ENCODE measurements at regions not wholly inside any gene's neighbourhood (a gene's known extent, or its start where the extent isn't known, plus 50 kb on each side); places are given as distances from the start of the nearest gene placed in this dataset.
"Not testable (repeated sequence)": the region's sequence is repeated elsewhere in the genome, so short reads cannot be mapped to it uniquely, and the experiment has no call there.

DNA sequence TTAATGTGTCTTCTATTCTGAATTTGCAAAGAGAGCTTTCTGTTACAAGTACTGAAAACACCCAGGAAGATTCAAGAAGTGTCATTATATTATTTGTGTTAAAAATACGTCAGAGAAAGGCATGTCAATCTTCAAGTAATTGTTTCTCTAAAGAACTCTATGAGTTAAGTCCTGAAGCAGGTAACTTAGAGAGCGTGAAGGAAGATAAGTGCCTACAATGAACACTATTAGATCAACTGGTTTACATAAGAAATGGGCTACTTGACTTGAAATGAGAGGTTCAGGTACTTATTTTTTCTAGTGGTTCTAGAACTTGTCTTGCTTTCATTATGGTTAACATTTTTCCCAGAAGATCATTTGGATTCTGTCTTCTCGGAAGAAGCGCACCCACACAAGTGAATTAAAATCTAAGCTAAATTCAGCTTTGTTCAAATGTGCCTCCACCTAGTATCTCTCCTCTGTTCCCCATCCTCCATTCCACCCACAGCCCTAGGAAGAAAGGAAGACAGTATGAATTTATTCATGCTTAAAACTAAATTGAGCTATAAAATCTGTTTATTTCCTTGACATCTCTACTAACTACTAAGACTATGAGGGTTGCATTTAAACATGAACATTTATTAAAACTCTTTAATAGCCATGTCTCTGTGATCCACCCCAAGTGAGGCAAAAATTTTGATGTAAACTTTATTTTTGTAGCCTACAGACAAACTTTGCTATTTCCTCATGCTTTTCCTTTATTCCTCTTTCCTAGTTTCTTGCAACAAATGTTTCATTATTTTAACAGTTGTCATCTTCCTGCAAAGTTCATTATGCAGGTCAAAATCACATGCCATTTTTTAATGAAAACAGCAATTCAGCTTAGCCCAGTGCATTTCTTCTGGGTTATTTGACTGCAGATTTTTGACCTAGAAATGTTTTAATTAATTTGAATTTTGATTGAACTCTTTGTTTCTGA lies 206.8 kb downstream of the KCNJ2 start:
- DNase-seq (ENCODE audit: insufficient read length, low spot score), result no peak
- no peak for FAIRE-seq
- TF ChIP-seq POLR2A (IDR thresholded peaks at IDR 0.05; ENCODE audit: low read depth, low read length) (no peak), POU2F2 (IDR thresholded peaks at IDR 0.05; ENCODE audit: low read depth, low read length) (no peak), TAF1 (IDR thresholded peaks at IDR 0.05; ENCODE audit: low read depth, low read length) (no peak)

DNA sequence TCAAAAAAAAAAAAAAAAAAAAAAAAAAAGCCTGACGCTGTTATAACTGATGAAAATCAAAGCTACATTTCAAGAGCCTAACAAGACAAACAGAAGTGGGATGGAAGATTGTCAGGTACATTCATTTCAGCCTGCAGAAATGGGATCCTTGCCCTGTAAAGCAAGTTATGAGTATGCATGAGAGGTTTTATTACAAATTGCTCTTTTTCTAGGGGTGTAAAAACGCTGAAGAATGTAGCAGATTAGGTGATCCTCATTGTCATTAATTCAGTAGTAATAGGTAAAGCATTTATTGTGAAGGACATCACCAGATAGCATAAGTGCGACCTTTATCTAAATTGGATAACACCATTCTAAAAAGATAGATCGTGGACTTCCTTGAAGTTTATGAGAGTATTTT lies 208.3 kb downstream of the KCNJ2 start:
- TF ChIP-seq POU2F2 (IDR thresholded peaks at IDR 0.05; ENCODE audit: low read depth, low read length), result no peak
- no peak for TF ChIP-seq PAX5 (IDR thresholded peaks at IDR 0.05; ENCODE audit: insufficient read depth, low read length, severe bottlenecking)
- no peak for TF ChIP-seq POLR2AphosphoS5 (IDR thresholded peaks at IDR 0.05; ENCODE audit: low read depth, low read length)
- no peak for FAIRE-seq
- DNase-seq (ENCODE audit: insufficient read length, low spot score), result no peak

- FAIRE-seq (no peak), DNase-seq (ENCODE audit: insufficient read length, low spot score) (no peak)
- TF ChIP-seq TAF1 (IDR thresholded peaks at IDR 0.05; ENCODE audit: low read depth, low read length), result no peak
- TF ChIP-seq POLR2AphosphoS5 (IDR thresholded peaks at IDR 0.05; ENCODE audit: low read depth, low read length), result no peak
- no peak for TF ChIP-seq POLR2A (IDR thresholded peaks at IDR 0.05; ENCODE audit: low read depth, low read length)
- TF ChIP-seq POU2F2 (IDR thresholded peaks at IDR 0.05; ENCODE audit: low read depth, low read length), result no peak
- no peak for TF ChIP-seq SPI1 (IDR thresholded peaks at IDR 0.05; ENCODE audit: low read depth, low read length)
- TF ChIP-seq PAX5 (IDR thresholded peaks at IDR 0.05; ENCODE audit: insufficient read depth, low read length, severe bottlenecking), result no peak
These were observed 208.7 kb downstream of the KCNJ2 start for GRCh38 chr17:70378076-70378475.

DNA sequence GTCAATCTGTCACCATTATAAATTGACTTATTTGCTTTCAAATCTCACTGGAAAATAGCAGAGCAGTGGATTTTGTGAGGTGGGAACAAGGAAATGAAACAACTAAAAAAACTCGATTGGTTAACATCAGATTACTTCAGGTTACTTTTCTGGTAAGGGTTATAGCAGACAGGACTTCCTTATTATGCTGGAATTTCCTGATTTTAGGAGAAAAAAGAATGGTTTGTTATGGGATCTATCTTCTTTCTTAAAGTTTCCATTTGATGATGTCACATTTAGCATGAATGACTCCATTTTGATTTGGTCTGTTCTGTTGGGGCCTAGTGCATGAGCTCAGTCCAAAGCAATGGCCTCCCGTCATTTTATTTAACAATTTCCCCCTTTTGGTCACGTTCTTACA lies 210.6 kb downstream of the KCNJ2 start:
- TF ChIP-seq POLR2A (IDR thresholded peaks at IDR 0.05; ENCODE audit: low read depth, low read length) (no peak), POLR2AphosphoS5 (IDR thresholded peaks at IDR 0.05; ENCODE audit: low read depth, low read length) (no peak), SPI1 (IDR thresholded peaks at IDR 0.05; ENCODE audit: low read depth, low read length) (no peak), POU2F2 (IDR thresholded peaks at IDR 0.05; ENCODE audit: low read depth, low read length) (no peak), TAF1 (IDR thresholded peaks at IDR 0.05; ENCODE audit: low read depth, low read length) (no peak), PAX5 (IDR thresholded peaks at IDR 0.05; ENCODE audit: insufficient read depth, low read length, severe bottlenecking) (no peak)
- FAIRE-seq (no peak), DNase-seq (ENCODE audit: insufficient read length, low spot score) (no peak)

DNA sequence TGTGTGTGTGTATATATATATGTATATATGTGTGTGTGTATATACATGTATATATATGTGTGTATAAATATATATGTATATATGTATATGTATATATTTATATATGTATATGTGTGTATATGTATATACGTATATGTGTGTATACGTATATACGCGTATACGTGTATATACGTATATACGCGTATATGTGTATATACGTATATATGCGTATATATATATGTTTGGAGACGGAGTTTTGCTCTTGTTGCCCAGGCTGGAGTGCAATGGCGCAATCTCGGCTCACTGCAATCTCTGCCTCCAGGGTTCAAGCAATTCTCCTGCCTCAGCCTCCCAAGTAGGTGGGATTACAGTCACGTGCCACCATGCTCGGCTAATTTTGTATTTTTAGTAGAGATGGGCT lies 212.6 kb downstream of the KCNJ2 start:
- not testable (repeated sequence) for FAIRE-seq

DNA sequence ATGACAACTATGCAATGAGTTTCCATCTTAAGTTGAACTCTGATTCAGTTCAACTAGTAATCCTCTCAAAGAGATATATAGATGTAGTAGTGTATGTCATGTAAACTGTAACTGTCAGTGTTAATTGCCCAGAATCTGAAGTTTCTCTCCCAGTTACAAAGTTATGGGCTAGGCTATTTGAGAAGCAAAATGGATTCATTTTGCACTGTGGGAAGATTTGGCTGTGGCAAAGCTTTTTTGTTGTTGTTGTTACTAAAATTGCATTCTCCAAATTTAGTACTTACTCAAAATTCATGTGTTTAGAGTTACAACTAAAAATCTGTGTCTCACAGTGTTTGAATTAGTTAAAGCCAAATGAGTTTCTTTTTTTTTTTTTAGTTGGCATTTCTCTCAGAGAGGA lies 219.0 kb downstream of the KCNJ2 start:
- no peak for FAIRE-seq
- no peak for DNase-seq (ENCODE audit: insufficient read length, low spot score)
- no peak for TF ChIP-seq SPI1 (IDR thresholded peaks at IDR 0.05; ENCODE audit: low read depth, low read length)

More for the DNA sequence above, 212.6 kb downstream of the KCNJ2 start:
- DNase-seq (ENCODE audit: insufficient read length, low spot score), result not testable (repeated sequence)

GRCh38 chr17:70389232-70389757 lies 220.0 kb downstream of the KCNJ2 start:
- DNase-seq (ENCODE audit: insufficient read length, low spot score); FAIRE-seq: not testable (repeated sequence)

- no peak for FAIRE-seq
- TF ChIP-seq POLR2A (IDR thresholded peaks at IDR 0.05; ENCODE audit: low read depth, low read length), result no peak
- no peak for TF ChIP-seq SPI1 (IDR thresholded peaks at IDR 0.05; ENCODE audit: low read depth, low read length)
- TF ChIP-seq TAF1 (IDR thresholded peaks at IDR 0.05; ENCODE audit: low read depth, low read length), result no peak
- TF ChIP-seq POLR2AphosphoS5 (IDR thresholded peaks at IDR 0.05; ENCODE audit: low read depth, low read length), result no peak
- TF ChIP-seq PAX5 (IDR thresholded peaks at IDR 0.05; ENCODE audit: insufficient read depth, low read length, severe bottlenecking), result no peak
- no peak for TF ChIP-seq POU2F2 (IDR thresholded peaks at IDR 0.05; ENCODE audit: low read depth, low read length)
- no peak for DNase-seq (ENCODE audit: insufficient read length, low spot score)
These were observed 220.7 kb downstream of the KCNJ2 start for GRCh38 chr17:70390049-70390448.

GRCh38 chr17:70394473-70395232 lies 225.3 kb downstream of the KCNJ2 start:
- TF ChIP-seq POLR2A (IDR thresholded peaks at IDR 0.05; ENCODE audit: low read depth, low read length), result no peak
- TF ChIP-seq PAX5 (IDR thresholded peaks at IDR 0.05; ENCODE audit: insufficient read depth, low read length, severe bottlenecking), result no peak
- no peak for TF ChIP-seq POLR2AphosphoS5 (IDR thresholded peaks at IDR 0.05; ENCODE audit: low read depth, low read length)
- no peak for TF ChIP-seq SPI1 (IDR thresholded peaks at IDR 0.05; ENCODE audit: low read depth, low read length)
- TF ChIP-seq POU2F2 (IDR thresholded peaks at IDR 0.05; ENCODE audit: low read depth, low read length), result no peak
- no peak for TF ChIP-seq TAF1 (IDR thresholded peaks at IDR 0.05; ENCODE audit: low read depth, low read length)
- FAIRE-seq (no peak), DNase-seq (ENCODE audit: insufficient read length, low spot score) (no peak)

- FAIRE-seq (no peak), DNase-seq (ENCODE audit: insufficient read length, low spot score) (no peak)
- no peak for TF ChIP-seq POLR2A (IDR thresholded peaks at IDR 0.05; ENCODE audit: low read depth, low read length)
- no peak for TF ChIP-seq PAX5 (IDR thresholded peaks at IDR 0.05; ENCODE audit: insufficient read depth, low read length, severe bottlenecking)
- peak; percentile 79; the same call in 1 of the 2 replicates for TF ChIP-seq POU2F2 (IDR thresholded peaks at IDR 0.05; ENCODE audit: low read depth, low read length)
- no peak for TF ChIP-seq TAF1 (IDR thresholded peaks at IDR 0.05; ENCODE audit: low read depth, low read length)
These were observed 236.3 kb downstream of the KCNJ2 start for GRCh38 chr17:70405492-70406220.
